HG03097 (cell line): ENCODE measurements at regions not wholly inside any gene's neighbourhood (a gene's known extent, or its start where the extent isn't known, plus 50 kb on each side); places are given as distances from the start of the nearest gene placed in this dataset.

Source experiments
- ATAC-seq: cut with Tn5 transposase; IDR thresholded peaks from one replicate; pipeline ENCODE4 v1.9.1; 2021; ENCODE audit not compliant: unreplicated experiment, low FRiP score

- ATAC-seq = no peak
These were observed 195.0 kb upstream of the SLITRK1 start for GRCh38 chr13:84077271-84077670.

- ATAC-seq = no peak
These were observed 194.0 kb upstream of the SLITRK1 start for GRCh38 chr13:84076280-84076679.

DNA sequence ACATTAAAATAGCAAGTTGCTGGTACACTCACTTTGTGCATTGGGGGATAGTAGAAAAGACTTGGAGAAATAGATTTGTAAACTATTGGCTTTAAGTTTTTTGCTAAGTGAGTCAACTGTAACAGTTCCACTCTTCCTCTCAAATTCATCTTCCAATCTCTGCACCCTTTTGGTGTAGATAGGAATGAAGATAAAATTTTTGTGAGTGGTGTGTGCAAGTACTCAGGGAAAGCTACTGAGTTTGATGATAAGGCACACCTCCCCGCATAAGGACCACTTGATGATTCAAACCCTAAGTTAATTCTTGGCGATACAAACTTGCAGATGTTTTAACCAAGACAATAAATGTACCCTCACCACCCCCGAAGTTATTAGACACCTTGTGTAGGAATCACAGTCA is 168.3 kb upstream of the SLITRK1 start:
- no peak for ATAC-seq

- ATAC-seq = no peak
These were observed 167.4 kb upstream of the SLITRK1 start for GRCh38 chr13:84049443-84050219.

GRCh38 chr13:84044805-84045204 is 162.5 kb upstream of the SLITRK1 start:
- no peak for ATAC-seq

- ATAC-seq = no peak
These were observed 155.7 kb upstream of the SLITRK1 start for GRCh38 chr13:84038001-84038400.

DNA sequence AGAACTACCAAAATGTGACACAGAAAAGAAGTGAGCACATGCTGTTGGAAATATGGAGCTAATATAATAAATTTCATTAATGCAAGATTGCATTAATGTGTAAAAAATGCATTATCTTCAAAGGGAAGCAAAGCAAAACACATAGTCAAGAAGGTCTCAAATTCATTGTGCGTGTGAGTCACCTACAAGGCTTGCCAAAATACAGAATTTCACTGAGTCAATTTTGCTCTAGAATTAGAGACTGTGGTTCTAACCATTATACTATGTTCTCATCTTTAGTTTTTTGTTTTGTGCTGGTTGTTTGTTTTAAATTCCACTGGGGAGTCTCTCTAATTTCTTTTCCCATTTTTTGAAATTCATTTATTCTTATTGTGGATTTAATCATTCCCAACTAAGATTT is 149.8 kb upstream of the SLITRK1 start:
- no peak for ATAC-seq

DNA sequence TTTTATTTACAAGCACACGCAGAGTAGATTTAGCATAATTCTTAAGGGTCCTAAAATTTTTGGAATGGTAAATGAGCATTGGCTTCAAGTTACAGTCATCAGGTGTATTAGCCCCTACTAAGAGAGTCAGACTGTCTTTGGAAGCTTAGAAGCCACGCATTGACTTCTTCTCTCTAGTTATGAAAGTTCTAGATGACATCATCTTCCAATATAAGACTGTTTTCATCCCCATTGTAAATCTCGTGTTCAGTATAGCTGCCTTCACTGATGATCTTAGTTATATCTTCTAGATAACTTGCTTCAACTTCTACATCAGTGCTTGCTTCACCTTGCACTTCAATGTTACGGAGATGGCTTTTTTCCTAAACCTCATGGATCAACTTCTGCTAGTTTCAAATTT is 148.8 kb upstream of the SLITRK1 start:
- no peak for ATAC-seq

GRCh38 chr13:84029396-84029795 is 147.1 kb upstream of the SLITRK1 start:
- no peak for ATAC-seq

GRCh38 chr13:84025824-84026223 is 143.6 kb upstream of the SLITRK1 start:
- no peak for ATAC-seq

DNA sequence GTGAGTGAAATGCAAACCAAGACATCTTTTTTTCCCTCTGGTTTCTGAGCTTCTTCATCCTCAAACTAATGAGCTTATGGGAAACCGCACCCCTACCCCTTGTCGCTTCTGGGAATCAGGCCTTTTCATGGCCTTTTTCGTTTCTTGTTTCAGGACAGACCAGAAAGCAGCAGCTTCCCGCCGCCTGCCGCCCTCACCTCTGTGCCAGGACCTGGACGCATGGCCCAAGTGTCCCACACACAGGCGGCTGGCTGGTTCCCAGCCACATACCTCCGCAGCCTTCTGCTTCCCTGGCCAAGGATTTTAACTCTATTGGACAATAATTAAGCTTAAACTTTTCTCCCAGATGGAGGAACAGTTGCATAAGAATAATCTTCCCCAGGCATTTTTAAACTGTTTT is 114.1 kb upstream of the SLITRK1 start:
- ATAC-seq = no peak

DNA sequence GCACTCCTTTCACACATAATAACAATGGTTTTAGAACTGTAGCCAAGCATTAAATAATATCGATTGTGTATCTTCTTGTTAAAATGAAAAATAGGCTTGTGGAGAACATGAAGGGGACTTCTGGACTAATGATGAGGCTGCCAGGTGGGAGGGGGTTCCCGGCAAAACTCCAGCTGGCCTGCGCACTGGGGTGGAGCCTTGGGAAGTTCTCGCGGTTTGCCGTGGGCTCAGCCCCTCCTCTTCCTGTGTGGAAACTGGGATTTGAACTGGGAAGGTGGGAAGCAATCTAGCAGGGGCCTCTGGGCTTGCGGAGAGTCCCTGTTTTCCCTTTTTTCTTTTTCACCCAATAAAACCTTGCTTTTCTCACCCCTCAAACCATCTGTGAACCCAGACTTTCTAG is 113.7 kb upstream of the SLITRK1 start:
- ATAC-seq = no peak

DNA sequence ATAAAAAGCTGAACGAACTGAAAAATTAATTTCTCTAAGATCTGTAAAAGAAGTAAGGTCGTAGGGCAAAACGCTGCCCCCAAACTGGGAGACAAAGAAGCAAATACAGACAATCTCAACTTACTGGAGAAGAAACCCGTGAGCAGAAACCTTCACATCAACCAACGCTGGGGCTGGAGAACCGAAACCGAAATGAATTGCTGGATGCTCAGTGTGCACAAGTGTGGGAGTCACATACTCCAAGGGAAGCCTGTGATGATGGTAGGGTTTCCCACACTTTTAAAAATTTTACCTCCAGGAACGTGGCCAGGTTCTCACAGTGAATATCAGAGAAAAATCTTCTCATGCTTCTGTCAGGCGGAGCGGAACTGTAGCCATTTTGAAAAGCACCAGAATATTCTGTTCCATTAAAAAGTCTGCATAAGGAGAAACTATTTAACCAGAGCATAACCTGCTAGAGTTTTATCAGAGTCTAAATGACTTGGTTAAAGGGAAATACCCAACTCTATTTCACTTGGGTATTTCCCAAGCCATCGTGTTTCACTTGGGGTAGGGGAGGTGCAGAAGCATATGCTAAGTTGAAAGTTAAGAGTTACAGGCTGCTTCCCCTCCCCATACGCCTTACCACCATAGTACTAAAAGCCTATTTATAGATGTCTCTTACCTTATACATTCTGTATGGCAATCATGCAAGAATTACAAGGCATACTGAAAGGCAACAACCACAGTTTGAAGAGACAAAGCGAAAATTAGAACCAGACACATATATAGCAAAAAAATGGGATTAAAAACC is 110.5 kb upstream of the SLITRK1 start:
- ATAC-seq = no peak

- ATAC-seq = no peak
These were observed 105.1 kb upstream of the SLITRK1 start for GRCh38 chr13:83987394-83987793.

DNA sequence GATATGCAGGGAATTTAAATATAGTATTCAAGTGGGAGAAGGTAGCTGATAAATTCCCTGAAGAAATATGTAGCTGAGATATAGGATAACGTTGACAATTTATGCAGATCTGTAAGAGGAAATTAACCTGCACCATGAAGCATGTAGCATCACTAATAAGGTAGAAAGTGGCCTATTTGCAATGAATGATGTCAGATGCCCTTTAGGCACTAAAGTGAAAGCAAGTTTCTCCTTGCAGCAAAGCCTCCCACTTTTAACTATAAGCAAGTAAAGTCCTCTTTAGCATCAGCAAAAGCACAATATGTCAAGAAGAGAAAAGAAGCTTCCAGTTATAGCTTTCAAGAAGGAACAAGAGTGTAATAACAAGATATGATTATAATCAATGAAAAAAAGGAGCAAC is 102.5 kb upstream of the SLITRK1 start:
- no peak for ATAC-seq

GRCh38 chr13:83980331-83980730 is 98.1 kb upstream of the SLITRK1 start:
- no peak for ATAC-seq

DNA sequence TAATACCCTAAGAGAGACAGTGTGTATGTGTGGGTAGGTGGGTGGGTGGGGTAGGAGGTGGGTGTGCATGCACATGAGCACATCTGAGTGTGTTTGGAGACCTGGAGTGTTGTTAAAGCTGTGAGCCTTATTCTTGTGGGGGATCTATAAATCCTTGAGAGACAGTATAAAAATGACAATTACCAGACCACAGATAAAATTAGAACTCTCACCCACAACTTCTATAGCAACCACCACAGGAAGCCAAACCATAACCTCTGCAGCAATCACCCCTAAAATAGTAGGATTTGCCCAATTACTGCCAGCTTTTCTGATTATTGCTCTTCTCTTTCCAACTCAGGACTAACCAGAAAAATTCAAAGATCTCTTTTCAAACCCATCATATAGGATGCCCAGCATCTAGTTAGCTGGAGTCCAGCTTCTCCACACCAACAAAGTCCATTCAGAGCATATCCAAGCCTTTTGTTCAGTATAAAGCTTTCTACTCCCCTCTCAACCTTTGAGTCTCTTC is 93.4 kb upstream of the SLITRK1 start:
- no peak for ATAC-seq

- ATAC-seq = no peak
These were observed 76.3 kb upstream of the SLITRK1 start for GRCh38 chr13:83958531-83958930.

GRCh38 chr13:83955011-83955410 is 72.7 kb upstream of the SLITRK1 start:
- no peak for ATAC-seq

- no peak for ATAC-seq
These were observed 71.6 kb upstream of the SLITRK1 start for GRCh38 chr13:83953916-83954315.

DNA sequence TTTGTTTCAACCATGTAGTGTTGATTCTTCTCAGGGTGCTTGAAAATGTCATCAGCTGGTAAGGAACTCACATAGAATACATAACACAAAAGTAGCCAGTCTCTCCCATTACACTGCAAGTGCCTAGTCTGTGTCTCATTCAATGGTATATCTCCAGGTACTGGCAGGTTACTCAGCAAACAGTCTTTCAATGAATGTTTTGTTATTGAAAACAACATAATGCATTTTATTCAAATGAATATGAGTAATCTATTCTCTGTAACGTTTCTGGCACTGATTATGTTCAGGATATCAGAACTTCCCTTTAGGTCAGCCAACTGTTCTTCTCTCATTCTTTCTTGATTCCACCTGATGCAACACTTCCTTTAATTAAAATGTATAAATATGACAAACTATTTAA is 68.0 kb upstream of the SLITRK1 start:
- no peak for ATAC-seq
